RKO (cell line): ENCODE measurements at regions not wholly inside any gene's neighbourhood (a gene's known extent, or its start where the extent isn't known, plus 50 kb on each side); places are given as distances from the start of the nearest gene placed in this dataset.

ENCODE experiments used
- DNase-seq: peaks from one replicate; pipeline ENCODE4 v3.0.0-alpha.2; 2016; ENCODE audit warnings: low spot score

GRCh38 chr2:156647377-156648010 lies 211.3 kb downstream of the GPD2 start:
- DNase-seq, result no peak

GRCh38 chr2:156648522-156648921 lies 212.3 kb downstream of the GPD2 start:
- DNase-seq, result no peak

- no peak for DNase-seq
Measured at GRCh38 chr2:156649596-156649995, 213.4 kb downstream of the GPD2 start.

- no peak for DNase-seq
Measured at GRCh38 chr2:156652691-156653090, 216.5 kb downstream of the GPD2 start.

- no peak for DNase-seq
Measured at GRCh38 chr2:156653675-156654074, 217.5 kb downstream of the GPD2 start.

GRCh38 chr2:156657809-156658208 lies 221.6 kb downstream of the GPD2 start:
- DNase-seq, result no peak

GRCh38 chr2:156659694-156660093 lies 223.5 kb downstream of the GPD2 start:
- DNase-seq, result no peak

GRCh38 chr2:156663757-156664409 lies 227.7 kb downstream of the GPD2 start:
- no peak for DNase-seq

- no peak for DNase-seq
Measured at GRCh38 chr2:156666130-156666785, 230.1 kb downstream of the GPD2 start.

GRCh38 chr2:156670104-156670503 lies 233.9 kb downstream of the GPD2 start:
- no peak for DNase-seq

- DNase-seq, result no peak
Measured at GRCh38 chr2:156671706-156672361, 235.7 kb downstream of the GPD2 start.

GRCh38 chr2:156672556-156673332 lies 236.6 kb downstream of the GPD2 start:
- no peak for DNase-seq

GRCh38 chr2:156673333-156673615 lies 237.1 kb downstream of the GPD2 start:
- no peak for DNase-seq

GRCh38 chr2:156673981-156674380 lies 237.8 kb downstream of the GPD2 start:
- no peak for DNase-seq

- no peak for DNase-seq
Measured at GRCh38 chr2:156675896-156676295, 239.7 kb downstream of the GPD2 start.

- DNase-seq, result no peak
Measured at GRCh38 chr2:156679820-156680219, 243.6 kb downstream of the GPD2 start.

GRCh38 chr2:156680266-156680665 lies 244.1 kb downstream of the GPD2 start:
- DNase-seq, result no peak

GRCh38 chr2:156687126-156687525 lies 250.9 kb downstream of the GPD2 start:
- DNase-seq, result no peak

- DNase-seq, result no peak
Measured at GRCh38 chr2:156687715-156688114, 251.5 kb downstream of the GPD2 start.

GRCh38 chr2:156689939-156690338 lies 253.8 kb downstream of the GPD2 start:
- DNase-seq, result no peak

GRCh38 chr2:156691014-156691413 lies 254.8 kb downstream of the GPD2 start:
- DNase-seq, result no peak

GRCh38 chr2:156695020-156695419 lies 258.8 kb downstream of the GPD2 start:
- DNase-seq, result no peak
